Skin of body (tissue), 1 donor: ENCODE measurements at regions not wholly inside any gene's neighbourhood (a gene's known extent, or its start where the extent isn't known, plus 50 kb on each side); places are given as distances from the start of the nearest gene placed in this dataset.
"Not testable (repeated sequence)": the region's sequence is repeated elsewhere in the genome, so short reads cannot be mapped to it uniquely, and the experiment has no call there.

Experiments
- DNase-seq: peaks from one replicate; lab custom pipeline; 2025; lab: John Stamatoyannopoulos, UW

DNA sequence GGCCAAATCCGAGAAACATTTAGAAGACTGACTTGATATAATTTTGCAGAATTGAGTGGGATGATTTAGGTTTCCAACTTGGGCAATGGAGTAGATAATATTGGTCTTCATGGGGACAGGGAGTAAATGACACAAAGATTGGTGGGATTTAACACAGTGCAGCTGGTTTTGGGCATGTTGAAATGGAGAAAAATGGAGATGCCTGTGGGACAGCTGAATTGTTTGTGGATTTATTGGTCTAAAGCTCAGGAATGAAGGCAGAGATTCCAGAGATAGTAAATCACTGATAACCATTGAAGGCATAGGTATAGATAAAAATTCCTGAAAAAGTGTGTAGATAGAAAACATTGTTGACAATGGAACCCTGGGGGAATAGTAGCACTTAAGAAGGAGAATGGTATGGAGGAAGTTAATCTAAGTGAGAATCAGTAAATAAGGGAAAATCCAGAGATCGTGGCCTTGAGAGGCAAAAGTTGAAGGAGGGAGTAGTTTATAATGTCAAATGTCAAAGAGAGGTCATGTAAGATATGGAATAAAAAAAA is 120.9 kb upstream of the ATP2B1 start:
- DNase-seq = no peak

DNA sequence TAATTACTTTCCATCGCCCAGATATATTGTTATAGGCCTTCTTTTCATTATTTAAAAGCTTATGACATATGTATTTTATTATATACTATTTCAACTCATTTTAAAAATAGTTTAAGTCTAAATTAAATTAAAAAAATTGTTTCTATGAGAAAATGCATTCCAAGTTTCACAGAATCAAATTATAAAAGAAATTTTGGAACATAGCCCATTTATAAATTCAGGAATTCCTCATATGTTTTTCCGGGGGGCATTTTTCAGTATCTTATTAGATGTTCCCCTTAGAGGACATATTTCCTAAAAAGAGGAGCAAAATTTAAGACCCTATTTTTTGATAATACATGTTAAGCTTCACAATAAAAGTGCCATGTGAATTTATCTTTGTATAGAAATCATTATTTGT is 119.9 kb upstream of the ATP2B1 start:
- DNase-seq = no peak

DNA sequence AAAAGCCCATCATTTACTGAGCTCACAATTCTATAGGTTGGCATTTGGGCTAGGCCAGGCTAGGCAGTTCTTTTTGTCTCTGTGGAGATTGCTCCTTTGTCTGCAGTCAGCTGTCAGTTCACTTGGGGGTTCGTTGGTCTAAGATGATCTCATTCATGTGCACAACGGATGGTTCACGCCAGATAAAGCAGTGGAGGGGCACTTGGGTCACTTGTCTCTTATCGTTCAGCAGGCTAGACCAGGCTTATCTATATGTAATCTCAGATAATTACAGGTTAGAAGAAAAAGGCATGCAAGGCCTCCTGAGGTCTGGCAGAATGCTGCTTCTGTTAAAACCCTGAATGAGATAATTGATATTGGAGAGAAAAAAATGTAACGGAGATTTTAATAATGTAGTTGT is 119.0 kb upstream of the ATP2B1 start:
- no peak for DNase-seq

DNA sequence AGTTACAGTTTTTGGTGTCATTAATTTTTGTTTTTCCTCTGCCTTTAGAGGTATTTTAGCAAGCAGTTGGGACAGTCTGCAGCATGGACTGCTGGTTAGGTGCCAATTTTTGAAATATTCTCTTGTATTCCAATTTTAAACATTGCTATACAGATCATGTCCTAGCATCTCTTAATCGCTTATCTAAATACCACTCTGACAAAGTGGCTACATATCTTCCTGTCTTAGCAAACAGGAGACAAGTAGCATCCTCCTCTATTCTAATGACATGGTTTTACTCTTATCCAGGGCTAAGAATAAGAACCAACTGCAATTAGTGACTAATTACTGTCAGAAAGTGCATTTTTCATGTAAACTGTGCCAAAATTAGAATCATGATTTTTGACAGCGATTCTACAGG is 117.8 kb upstream of the ATP2B1 start:
- DNase-seq = no peak

DNA sequence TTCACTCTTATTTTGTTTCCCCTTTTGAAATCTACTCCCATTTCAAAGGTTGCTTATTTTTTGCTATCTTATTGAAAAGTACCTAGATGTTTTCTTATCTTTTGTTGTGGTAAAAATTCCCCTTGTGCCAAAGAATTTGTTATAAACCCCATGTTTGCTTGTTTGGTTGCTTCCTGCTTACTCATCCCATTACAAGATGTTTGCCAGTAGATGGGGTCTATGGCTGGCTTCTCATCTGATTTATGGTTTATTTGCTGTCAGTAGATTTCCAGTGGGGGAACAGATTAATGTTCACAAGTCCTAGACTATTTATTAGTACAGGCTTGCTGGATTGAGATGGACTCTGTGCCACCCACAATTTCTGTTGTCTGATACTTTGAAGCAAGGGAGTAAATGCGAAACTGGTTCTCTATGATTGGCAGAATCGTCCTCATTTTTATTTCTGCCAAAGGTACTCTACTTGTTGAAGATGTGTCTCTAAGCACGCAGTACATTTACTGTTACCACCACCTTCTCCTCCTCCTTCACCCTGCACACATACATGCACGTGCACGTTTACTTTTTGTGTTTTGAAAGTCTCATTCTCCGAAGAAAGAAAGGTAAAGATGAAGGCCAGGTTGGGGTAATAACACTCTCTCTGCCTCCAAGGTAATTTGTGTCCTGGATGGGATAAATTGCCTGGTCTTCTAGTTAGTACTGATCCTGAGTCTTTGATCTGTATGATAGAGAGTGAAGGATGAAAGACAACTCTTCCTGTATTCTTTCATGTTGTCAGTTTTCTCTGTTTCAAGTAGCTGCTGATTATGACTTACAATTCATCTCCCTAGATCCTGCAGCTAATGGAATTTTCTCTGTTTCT is 117.2 kb upstream of the ATP2B1 start:
- no peak for DNase-seq

DNA sequence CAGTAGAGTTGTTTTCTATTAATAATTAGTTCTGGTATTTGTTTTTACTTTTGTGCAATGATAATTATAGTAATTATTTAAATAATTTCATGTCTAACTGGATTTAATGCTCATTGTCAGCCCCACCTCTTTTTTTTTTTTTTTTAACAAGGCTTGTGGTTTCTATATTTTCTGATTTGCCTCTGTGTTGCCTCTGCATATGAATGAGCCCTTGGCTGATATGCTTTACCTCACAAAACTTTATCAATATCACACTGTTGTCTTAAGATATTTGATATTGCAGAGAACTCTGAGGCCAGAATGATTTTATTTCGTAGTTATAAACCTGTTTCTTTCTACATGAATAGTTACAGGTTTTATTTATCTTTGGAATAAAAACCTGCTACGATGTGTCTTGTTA is 116.2 kb upstream of the ATP2B1 start:
- no peak for DNase-seq

DNA sequence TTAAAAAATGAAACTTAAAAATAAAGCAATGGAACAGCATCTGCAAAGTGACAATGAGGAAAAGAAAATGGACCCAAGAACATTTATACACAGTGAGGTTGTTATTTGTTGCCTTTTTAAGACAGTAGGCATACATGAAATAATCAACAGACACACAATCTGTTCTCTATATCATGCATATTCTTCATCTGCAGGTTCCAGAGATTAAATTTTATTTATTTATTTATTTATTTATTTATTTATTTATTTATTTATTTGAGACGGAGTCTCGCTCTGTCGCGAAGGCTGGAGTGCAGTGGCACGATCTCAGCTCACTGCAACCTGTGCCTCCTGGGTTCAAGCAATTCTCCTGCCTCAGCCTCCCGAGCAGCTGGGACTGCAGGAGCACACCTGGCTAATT is 114.4 kb upstream of the ATP2B1 start:
- not testable (repeated sequence) for DNase-seq

DNA sequence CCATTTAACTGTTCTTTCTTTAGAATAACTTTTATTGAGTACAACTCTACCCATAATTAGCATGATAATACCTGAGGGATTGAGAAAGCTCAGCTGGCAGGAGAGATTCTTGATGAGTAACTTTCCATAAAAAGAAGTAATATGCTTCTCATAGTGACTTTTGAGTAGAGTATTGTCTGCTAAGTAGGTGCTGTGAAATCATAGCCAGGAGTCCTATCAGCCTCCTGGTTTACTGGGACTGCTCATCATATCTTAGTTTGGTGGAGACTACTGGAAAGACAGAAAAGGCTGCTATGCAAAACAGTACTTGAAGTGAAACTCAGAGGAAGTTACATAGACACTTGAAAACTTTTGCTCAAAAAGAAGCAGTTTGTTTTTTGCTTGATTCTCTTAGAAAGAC is 113.3 kb upstream of the ATP2B1 start:
- DNase-seq = no peak

DNA sequence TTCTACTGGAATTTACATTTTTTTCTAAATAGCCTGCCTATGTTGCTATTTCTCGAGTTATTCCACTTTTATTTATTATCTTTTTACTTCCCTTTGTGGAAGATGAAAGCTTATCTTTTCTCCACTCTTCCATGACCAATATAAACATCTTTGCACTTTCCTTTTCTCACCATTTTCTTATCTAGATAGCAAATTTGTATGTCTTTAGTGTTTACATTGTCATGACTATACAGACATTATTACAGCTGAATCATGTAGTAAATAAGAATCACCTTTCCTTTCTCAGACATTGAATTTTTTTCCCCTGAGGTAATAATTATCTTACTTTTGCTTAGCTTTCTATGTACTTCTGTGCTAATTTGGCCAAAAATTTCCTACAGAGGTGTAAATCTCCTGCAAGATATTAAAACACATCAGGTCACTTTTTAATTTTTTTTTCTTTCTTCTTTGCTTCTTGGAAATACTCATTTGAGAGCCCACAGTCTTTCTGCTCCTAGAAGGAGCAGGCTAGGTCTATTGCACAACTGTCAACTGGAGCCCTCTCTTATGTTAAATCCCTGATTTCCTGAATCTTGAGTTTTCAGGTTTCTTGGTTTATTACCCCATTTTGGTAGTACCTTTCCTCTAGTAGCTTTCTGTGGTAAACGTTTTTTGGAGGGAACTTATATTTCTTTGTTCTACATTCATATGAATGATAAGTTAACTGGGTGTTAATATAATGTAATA is 109.0 kb upstream of the ATP2B1 start:
- DNase-seq = no peak

DNA sequence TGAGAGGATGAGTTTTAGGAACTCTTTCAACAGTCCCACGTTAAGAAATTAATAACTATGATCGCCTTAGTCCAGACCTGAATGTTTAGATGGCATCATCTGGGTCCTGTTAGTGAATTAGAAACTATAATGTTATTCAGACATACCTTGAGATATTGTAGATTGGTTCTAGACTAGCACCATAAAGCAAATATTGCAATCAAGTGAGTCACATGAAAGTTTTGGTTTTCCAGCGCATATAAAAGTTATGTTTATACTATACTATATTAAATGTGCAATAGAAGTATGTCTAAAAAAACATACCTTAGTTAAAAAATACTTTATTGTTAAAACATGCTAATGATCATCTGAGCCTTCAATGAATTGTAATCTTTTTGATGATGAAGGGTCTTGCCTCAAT is 106.6 kb upstream of the ATP2B1 start:
- no peak for DNase-seq

DNA sequence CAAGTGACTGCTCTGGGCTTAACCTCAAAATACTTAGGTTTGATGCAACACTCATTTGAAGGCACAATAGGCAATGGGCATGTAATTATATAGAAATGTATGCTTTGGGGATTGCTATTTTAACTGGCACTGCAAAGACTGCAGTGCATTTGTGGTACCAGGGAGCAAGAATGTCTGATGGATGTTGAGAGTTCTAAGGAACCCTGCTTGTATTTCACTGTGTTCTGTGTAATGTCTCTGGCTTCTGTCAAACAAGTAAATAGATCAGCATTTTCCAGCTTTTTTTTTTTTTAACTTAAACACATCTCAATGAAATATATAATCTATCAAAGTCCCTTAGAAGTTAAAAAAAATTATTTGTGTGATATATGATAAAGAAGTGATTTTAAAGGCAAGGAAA is 94.8 kb upstream of the ATP2B1 start:
- DNase-seq = no peak

DNA sequence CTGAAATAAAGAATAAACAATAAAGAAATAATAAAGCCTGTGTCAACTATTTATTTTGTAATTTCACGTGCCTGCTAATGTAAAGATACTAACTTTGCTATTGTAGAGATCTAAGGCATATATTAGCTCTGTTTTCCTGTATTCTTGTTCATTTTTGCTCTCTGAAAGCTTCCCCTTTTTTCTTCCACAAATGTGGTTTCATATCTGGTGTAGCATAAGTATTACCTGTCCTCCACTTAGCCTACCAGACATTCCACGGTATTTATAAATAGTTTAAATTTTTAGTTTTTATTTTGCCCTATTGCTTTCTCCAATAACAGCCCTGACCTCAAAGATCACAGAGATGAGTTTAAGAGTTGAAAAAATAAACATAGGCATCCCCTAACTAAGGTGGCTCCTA is 92.6 kb upstream of the ATP2B1 start:
- DNase-seq = no peak

DNA sequence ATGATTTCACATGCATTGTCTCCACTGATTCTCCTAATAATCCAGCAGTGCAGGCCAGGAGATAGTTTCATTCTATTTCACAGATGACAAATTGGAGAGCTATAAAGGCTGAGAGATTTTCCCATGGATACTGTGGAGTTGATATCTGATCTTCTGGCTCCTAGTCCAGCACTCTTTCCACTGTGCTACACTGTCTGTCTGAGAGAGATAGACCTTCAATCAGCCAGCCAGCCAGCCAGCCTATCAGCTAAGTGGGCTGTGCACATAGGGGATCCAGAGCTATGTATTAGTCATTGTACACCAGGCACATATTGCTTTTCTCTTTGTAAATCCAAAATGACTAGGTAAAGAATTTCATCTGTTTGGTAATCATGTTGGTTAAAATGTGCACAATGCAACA is 91.8 kb upstream of the ATP2B1 start:
- no peak for DNase-seq

DNA sequence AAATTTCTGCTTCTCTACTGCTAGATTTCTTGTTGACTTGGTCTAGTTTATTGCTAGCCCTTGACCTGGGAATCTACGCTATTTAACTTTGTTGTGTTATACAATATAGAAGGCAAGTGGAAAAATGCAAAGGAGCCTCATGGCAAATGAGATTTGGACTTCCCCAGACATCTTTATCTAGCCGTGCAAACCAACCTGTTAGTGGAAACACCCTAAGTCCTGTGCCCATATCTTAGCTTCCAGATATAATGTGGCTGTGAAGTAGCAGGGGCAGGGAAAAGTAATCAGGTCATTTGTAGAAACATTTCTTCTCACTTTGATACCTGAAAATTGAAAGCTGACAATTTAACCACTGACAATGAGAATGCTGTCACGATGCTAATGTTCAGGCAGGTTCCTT is 90.7 kb upstream of the ATP2B1 start:
- DNase-seq = no peak

DNA sequence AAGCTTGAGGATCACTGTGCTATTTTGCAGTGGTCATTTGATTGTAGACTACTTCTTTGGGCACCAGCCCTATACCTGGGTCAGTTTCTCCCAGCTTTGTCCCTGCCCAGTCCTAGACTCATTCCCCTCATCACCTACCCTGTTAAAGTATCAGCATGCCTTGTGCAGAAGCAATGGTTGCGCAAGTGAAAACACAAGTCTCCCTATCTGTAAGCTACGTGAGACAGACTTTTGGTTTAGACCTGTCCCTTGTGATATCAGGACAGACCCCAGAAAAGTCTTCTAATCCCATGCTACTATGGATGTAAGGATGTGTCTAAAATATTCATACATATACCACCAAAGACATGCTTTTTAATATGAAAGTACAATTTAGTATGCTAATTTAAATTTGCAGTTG is 88.8 kb upstream of the ATP2B1 start:
- no peak for DNase-seq

DNA sequence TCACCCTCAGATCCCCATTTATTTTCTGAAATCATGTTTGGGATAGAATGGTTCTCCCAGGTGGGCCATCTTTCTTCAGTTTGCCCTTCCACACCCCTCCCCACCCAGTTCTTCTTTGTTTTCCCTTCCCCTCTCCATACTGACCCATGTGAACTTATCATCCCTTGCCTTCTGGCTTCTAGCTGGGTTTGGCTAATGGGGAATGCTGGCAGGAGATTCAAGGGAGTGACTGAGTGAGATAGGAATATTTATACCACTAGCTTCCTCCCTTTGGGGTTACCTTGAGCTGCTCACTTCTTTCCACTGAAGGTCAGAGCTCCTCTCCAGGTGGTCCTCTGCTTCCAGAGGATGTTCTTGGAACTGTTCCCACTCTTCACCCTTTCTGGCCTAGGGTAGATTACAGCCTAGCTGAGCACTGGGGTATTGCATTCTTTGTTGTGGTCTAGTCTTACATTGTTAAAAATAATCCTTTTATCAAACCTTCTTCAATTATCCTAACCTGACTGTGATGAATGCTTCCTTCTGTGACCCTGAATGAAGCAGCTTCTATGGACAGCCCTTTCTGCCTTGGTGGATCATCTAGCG is 88.3 kb upstream of the ATP2B1 start:
- DNase-seq = no peak

DNA sequence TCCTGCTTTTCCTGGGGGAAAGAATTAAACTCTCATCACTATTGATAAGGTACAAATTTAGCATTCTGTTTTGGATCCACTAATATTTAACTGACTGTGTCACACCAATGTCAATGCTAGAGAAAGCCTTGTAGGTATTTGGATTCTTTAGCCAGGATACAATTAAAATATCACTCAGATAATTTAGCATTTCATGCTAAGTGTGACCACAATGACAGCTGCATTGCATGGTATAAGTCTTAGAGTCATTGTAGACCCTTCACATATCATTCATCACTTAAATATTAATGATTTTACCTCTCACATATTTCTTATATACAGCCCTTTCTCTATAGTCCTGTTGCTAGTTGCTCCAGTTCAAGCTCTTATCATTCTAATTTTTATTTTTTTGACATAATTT is 85.3 kb upstream of the ATP2B1 start:
- no peak for DNase-seq

DNA sequence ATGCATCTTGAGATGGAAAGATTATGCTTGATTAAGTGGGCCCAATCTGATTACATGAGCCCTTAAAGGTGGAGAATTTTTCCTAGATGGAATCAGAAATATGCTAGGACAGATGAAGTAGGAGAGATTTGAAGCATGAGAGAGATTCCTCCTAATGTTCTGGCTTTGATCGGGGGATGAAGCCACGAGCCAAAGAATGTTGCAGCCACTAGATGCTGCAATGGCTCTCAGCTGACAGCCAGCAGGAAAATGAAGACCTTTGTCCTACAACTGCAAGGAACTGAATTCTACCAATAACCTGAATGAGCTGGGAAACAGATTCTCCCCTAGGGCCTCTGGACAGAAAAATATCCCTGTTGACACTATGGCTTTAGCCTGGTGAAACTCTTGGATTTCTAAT is 82.6 kb upstream of the ATP2B1 start:
- DNase-seq = no peak

DNA sequence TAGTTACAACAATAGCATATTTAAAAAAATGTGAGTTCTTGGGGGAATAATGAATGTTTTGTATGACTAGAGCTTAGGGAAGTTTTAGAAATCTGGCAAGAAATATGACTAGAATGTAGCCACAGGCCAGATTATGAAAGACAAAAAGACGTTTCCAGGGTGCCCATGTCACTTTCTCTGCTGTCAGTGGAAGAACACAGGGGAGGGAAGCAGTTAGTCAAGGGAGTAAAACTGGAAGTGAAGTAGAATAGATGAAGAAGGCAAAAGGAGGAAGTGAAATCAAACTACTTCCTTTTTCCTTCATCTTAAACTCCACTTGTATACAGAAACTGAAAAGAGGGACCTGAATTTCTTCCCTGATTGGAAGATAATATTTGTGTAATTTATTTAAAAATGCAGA is 81.2 kb upstream of the ATP2B1 start:
- no peak for DNase-seq

DNA sequence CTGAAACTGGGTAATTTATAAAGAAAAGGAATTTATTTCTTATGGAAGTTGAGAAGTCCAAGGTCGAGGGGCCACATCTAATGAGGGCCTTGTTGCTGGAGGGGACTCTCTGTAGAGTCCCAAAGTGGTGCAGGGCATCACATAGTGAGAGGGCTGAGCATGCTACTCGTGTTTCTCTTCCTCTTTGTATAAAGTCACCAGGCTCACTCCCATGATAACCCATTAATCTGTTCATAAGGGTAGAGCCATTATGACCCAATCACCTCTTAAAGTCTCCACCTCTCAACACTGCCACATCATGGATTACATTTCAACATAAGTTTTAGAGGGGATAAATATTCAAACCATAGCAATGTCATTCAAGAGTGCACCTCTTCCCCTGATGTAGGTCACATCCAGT is 79.1 kb upstream of the ATP2B1 start:
- no peak for DNase-seq

DNA sequence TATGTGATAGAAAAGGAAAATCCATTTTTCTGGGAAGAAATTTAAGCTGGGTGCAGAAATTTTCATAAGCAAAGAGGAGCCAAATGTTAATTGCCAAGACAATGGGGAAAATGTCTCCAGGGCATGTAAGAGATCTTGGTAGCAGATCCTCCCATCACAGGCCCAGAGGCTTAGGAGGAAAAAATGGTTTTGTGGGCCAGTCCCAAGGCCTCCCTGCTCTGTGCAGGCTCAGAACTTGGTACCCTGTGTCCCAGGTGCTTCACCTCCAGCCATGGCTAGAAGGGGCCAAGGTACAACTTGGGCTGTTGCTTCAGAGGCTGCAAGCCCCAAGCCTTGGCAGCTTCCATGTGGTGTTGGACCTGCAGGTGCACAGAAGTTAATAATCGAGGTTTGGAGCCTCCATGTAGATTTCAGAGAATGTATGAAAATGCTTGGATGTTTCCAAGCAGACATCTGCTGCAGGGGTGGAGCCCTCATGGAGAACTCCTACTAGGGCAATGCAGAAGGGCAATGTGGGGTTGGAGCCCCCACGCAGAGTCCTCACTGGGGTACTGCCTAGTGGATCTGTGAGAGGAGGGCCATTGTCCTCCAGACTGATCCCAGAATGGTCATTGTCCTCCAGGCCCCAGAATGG is 77.7 kb upstream of the ATP2B1 start:
- DNase-seq = no peak
